Kidney (tissue), 13 donors: ENCODE measurements at regions not wholly inside any gene's neighbourhood (a gene's known extent, or its start where the extent isn't known, plus 50 kb on each side); places are given as distances from the start of the nearest gene placed in this dataset.

Source experiments
- DNase-seq, 5 donors: peaks; one replicate each; pipeline ENCODE4 v3.0.0-alpha.2; 2013 to 2020
- FAIRE-seq: peaks from 2 replicates; lab custom pipeline; 2012; peaks lifted over from hg19 to GRCh38; lab: Jason Lieb, UNC
- H3K27ac ChIP-seq, 2 donors: one replicate each; pipeline ENCODE4 v1.7.0; 2013; ENCODE audit warnings: low read depth in 2 of 2, low read length in 2 of 2, inconsistent platforms in 1 of 2
- H3K27me3 ChIP-seq: one replicate; pipeline ENCODE4 v1.7.1; 2013; ENCODE audit warnings: low read length, inconsistent platforms; ENCODE audit not compliant: control insufficient read depth, insufficient read depth
- H3K36me3 ChIP-seq, 3 donors: one replicate each; pipeline versions ENCODE4 v1.7.0 to v1.7.1; 2013; ENCODE audit warnings: low read length in 3 of 3, control low read depth in 1 of 3, inconsistent platforms in 1 of 3; ENCODE audit not compliant: insufficient read depth in 3 of 3, control insufficient read depth in 2 of 3
- H3K4me1 ChIP-seq, 3 donors: one replicate each; pipeline versions ENCODE4 v1.7.0 to v1.7.1; 2013; ENCODE audit warnings: low read length in 3 of 3, inconsistent platforms in 1 of 3, low read depth in 1 of 3; ENCODE audit not compliant: control insufficient read depth in 2 of 3, insufficient read depth in 2 of 3
- H3K4me3 ChIP-seq, 3 donors: one replicate each; pipeline versions ENCODE4 v1.7.0 to v1.8.1; 2013; ENCODE audit warnings: low read length in 3 of 3, control low read depth in 1 of 3, inconsistent platforms in 1 of 3
- H3K9ac ChIP-seq, 3 donors: one replicate each; pipeline versions ENCODE4 v1.7.0 to v1.7.1; 2013; ENCODE audit warnings: low read length in 3 of 3, control low read depth in 1 of 3, inconsistent platforms in 1 of 3
- H3K9me3 ChIP-seq, 3 donors: one replicate each; pipeline versions ENCODE4 v1.7.0 to v1.7.1; 2013; ENCODE audit warnings: low read length in 3 of 3, control low read depth in 1 of 3, inconsistent platforms in 1 of 3; ENCODE audit not compliant: control insufficient read depth in 2 of 3, insufficient read depth in 1 of 3
- intact Hi-C: fragments of 100-400 bp; cut with DNase I; formaldehyde crosslinking; loops from one replicate; pipeline ENCODE4 v1.11.1; 2022
- TF ChIP-seq, protein P1 (sequence below): IDR thresholded peaks from 3 replicates; pipeline ENCODE4 v1.5.1; 2012; ENCODE audit warnings: mild to moderate bottlenecking, moderate library complexity, borderline replicate concordance; ENCODE audit not compliant: insufficient read depth; ENCODE audit errors: extremely low read depth
- donor health status: control.
- donor health status: control.
- donor health status: control.
- donor health status: control.
- donor health status: control.
- donor health status: DM: yes; HTN: yes; CAD: no.
- donor health status: Normal renal cell carcinoma (clear cell type).

DNA sequence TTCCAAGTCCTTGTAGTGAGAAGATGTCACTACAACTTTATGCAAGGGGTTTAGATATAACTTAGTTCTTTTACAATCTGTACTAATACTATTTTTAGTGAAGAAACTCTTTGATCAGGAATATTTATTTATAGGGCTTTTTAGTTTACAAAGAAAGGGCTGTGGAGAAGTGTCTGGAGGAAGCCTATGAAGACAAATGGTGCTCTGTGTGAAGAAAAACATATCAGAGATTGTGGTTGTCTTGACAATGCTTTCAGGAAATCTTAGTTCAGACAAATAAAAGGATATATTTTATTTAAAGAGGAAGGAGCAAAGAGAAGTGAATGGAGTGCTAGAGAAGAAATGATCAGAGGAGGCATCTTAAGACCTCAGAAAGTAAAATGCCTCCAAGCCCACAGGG is 824.9 kb downstream of the DCDC2C start:
- FAIRE-seq (no peak), DNase-seq (no peak)
- intact Hi-C loops, result no loop called here
- no peak overlapping the region for H3K9ac ChIP-seq
- no peak overlapping the region for H3K4me3 ChIP-seq
- no peaks in the 10 kb centered on the region for H3K27me3 ChIP-seq
- H3K4me1 ChIP-seq, result no peaks in the 10 kb centered on the region
- no peaks in the 10 kb centered on the region for H3K36me3 ChIP-seq
- no peaks in the 10 kb centered on the region for H3K9me3 ChIP-seq
- H3K27ac ChIP-seq, result no peak overlapping the region
- TF ChIP-seq, protein P1, sequence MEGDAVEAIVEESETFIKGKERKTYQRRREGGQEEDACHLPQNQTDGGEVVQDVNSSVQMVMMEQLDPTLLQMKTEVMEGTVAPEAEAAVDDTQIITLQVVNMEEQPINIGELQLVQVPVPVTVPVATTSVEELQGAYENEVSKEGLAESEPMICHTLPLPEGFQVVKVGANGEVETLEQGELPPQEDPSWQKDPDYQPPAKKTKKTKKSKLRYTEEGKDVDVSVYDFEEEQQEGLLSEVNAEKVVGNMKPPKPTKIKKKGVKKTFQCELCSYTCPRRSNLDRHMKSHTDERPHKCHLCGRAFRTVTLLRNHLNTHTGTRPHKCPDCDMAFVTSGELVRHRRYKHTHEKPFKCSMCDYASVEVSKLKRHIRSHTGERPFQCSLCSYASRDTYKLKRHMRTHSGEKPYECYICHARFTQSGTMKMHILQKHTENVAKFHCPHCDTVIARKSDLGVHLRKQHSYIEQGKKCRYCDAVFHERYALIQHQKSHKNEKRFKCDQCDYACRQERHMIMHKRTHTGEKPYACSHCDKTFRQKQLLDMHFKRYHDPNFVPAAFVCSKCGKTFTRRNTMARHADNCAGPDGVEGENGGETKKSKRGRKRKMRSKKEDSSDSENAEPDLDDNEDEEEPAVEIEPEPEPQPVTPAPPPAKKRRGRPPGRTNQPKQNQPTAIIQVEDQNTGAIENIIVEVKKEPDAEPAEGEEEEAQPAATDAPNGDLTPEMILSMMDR, result no peak

DNA sequence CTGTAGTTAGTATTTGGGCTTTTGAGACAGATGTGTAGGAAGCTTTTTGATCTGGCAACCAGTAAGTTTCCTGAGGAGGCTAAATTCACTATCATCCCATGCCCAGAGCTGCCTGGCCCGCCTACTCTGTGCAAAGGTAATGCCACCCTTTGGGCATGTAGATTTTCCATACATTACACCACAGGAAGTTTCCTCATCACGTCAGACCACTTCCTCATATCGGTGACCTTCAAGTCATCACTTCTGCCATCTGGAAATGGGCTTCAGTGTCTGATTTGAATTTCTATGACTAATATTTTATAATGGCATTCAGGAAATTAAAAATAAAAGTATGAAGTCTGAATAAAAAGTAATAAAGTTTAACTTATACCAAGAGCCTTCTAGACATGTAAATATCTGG is 825.4 kb downstream of the DCDC2C start:
- Histone ChIP-seq H3K4me3 (no peak overlapping the region), H3K9ac (no peak overlapping the region), H3K9me3 (no peaks in the 10 kb centered on the region), H3K4me1 (no peaks in the 10 kb centered on the region), H3K36me3 (no peaks in the 10 kb centered on the region), H3K27me3 (no peaks in the 10 kb centered on the region), H3K27ac (no peak overlapping the region)
- TF ChIP-seq, protein P1, result no peak
- FAIRE-seq, result no peak
- no peak for DNase-seq
- intact Hi-C loops, result no loop called here

DNA sequence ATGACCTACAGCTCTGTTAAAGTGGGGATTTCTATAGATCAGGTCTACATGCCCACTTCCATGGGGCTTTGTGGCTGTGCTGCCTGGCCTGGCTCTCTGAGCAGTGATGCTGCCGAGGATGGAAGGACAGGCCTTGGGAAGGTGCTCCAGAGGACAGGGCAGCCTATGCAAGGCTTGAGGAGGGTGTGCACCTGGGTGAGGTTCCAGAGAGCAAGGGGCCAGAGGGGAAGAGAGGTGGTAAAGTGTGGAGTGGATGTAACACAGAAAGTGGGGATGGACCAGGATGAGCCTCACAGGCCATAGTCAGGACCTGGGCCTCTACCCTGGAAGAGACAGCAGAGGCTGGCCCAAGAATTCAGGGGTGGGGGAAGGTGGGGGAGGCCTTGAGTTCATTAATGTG is 826.4 kb downstream of the DCDC2C start:
- Histone ChIP-seq H3K9me3 (no peaks in the 10 kb centered on the region), H3K27ac (no peak overlapping the region), H3K4me3 (no peak overlapping the region), H3K4me1 (no peaks in the 10 kb centered on the region), H3K9ac (no peak overlapping the region), H3K36me3 (no peaks in the 10 kb centered on the region), H3K27me3 (no peaks in the 10 kb centered on the region)
- TF ChIP-seq, protein P1, result no peak
- FAIRE-seq, result no peak
- intact Hi-C loops, result no loop called here
- no peak for DNase-seq

DNA sequence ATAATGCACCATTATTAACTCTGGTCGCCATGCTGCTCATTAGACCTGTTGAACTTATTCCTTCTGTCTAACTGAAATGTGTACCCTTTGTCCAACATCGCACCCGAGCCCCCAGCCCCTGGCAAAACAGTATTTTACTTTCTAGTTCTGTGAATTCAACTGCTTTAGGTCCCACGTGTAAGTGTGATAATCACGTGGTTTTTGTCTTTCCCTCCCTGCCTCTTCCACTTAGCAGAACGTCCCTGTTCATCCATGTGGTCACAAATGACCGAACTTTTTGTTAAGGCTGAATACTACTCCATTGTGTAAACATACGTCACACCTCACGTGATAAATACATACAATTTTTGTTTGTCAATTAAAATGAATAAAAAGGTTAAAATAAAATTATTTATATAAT is 826.9 kb downstream of the DCDC2C start:
- no peak for FAIRE-seq

More for the DNA sequence above, 826.9 kb downstream of the DCDC2C start:
- Histone ChIP-seq H3K27me3 (no peaks in the 10 kb centered on the region), H3K4me3 (no peak overlapping the region), H3K27ac (no peak overlapping the region), H3K9me3 (no peaks in the 10 kb centered on the region), H3K9ac (no peak overlapping the region), H3K4me1 (no peaks in the 10 kb centered on the region), H3K36me3 (no peaks in the 10 kb centered on the region)
- no peak for DNase-seq
- TF ChIP-seq, protein P1, result no peak
- intact Hi-C loops, result no loop called here
